ENCODE measurements at regions not wholly inside any gene's neighbourhood (a gene's known extent, or its start where the extent isn't known, plus 50 kb on each side); places are given as distances from the start of the nearest gene placed in this dataset.

- TF ChIP-seq CTCF (IDR thresholded peaks at IDR 0.05) (no peak), EZH2 (IDR thresholded peaks at IDR 0.05; ENCODE audit: borderline replicate concordance, insufficient read depth, low read depth, low read length, poor library complexity, severe bottlenecking) (no peak)
Measured at GRCh38 chr10:78212060-78212785, 178.6 kb downstream of the RPS24 start.
